GM20431 (cell line): ENCODE measurements at regions not wholly inside any gene's neighbourhood (a gene's known extent, or its start where the extent isn't known, plus 50 kb on each side); places are given as distances from the start of the nearest gene placed in this dataset.

Experiments used
- in situ Hi-C: fragments of 300-500 bp; cut with MseI, MboI; formaldehyde crosslinking; loops from one replicate; pipeline ENCODE4 v1.15.0; 2020; ENCODE audit warnings: low sequenced_read_pairs; ENCODE audit not compliant: unreplicated experiment

GRCh38 chr17:5841862-5842261, 228.3 kb upstream of the WSCD1 start:
- in situ Hi-C loops = no loop called here

DNA sequence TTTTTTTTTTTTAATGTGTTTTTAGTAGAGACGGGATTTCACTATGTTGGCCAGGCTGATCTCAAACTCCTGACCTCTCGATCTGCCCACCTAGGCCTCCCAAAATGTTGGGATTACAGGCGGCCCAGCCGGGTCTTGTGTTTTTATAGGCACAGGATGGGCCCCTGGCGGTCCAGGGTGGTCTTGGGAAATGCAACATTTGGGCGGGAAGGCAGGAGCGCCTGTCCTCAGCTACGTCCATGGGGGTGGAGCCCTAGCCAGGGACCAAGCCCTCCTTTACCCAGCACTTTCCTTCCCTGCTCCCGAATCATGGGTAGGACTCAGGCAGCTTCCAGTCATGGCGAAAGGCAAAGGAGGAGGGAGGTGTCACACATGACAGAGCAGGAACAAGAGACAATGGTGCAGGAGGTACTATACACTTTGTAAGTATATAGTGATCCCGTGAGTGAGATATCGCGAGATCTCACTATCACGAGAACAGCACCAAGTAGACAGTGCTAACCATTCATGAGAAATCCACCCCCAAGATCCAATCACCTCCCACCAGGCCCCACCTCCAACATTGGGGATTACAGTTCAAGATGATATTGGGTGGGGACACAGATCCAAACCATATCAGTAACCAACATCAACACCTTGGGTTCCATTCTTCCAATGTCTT, 226.7 kb upstream of the WSCD1 start:
- in situ Hi-C loops = no loop called here

- in situ Hi-C loops = no loop called here
These were observed 224.2 kb upstream of the WSCD1 start for GRCh38 chr17:5846001-5846400.

DNA sequence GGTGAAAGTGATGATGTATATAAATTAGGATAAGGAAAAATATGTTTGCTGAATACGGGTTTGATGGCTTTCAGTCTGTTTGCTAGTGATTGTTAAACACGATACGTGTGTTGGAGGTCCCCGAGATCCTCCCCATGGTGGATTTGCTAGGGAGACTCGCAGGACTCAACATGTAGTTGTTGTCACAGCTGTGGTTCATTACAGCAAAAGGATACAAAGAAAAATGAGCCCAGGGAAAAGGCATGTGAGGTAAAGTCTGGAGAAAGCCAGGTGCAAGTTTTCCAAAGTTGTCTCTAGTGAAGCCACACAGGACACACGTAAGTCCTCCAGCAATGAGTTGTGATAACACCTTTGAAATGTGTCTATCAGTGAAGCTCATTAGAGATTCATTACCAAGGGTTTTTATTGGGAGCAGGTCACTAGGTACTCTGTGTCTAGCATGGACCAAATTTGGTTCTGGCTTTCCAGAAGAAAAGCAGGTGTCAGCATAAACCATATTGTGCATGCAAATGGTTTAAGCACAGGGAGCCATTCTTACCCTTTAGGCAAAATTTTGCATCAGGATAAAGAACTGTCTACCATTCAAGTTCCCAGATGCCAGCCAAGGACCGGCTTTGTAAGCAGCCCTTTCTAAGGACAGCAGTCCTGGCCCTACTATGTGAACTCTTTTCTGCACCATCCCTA, 215.2 kb upstream of the WSCD1 start:
- in situ Hi-C loops = no loop called here

- in situ Hi-C loops = no loop called here
These were observed 208.9 kb upstream of the WSCD1 start for GRCh38 chr17:5861246-5861645.

- in situ Hi-C loops = no loop called here
These were observed 208.3 kb upstream of the WSCD1 start for GRCh38 chr17:5861854-5862253.

DNA sequence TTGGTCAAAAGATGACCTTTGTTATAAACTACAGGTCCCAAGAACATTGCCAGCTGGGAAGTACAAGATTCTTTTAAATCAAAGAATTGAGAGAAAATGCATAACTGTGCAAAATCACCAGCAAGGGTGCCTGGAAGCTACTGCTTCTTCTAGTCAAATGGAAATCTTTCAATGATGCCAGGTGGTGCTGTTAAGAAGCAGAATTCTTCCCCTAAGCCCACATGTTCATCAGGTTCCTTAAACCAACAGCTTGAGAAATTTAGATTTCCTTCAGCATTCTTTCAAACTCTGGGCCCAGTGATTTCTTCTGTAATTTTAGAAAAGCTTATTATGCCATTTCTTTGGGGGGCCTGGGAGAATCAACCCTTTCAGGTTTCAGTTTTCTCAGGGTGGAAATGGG, 207.8 kb upstream of the WSCD1 start:
- in situ Hi-C loops = no loop called here

DNA sequence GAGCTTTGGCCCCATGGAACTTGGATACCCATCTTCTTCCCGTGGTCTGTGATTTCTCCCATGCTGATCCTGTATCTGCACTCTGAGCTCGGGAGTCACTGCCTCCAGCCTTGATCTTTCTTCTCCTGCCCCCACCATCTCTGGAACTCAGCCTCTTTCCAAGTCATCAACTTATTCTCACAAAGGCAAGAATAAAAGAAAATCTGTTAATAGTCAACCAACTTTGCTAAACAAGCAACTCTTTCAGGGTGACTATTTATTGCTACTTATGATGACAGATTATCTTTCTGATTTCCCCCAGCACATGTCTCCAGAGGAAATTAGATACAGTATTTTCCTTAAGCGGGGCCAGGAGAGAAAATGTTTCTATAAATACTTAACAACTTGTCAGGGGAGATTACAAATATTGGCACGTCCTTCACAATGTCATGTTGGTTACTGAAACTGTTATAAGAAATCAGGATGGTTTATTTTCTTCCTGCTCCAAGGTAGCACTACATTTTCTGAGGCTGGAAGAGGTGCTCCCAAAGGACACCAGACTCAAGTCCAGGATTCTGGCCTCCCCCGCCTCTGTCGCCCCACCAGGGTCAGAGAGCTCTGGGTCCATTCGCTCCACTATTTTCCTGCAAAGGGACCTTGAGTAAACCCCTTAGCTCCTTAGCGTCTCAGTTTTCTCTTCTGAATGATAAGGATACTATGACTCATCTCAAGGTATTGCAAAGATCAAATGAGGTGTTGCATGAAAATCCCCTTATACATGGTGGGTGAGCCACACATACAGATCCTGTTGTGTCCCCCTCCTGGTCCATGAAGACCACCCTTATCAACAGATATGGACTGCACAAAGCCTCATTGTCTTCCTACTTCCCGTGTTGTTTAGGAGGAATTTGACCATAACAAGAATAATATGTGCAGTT, 205.2 kb upstream of the WSCD1 start:
- in situ Hi-C loops = no loop called here

- in situ Hi-C loops = no loop called here
These were observed 203.2 kb upstream of the WSCD1 start for GRCh38 chr17:5866978-5867377.

- in situ Hi-C loops = no loop called here
These were observed 201.0 kb upstream of the WSCD1 start for GRCh38 chr17:5869041-5869745.

DNA sequence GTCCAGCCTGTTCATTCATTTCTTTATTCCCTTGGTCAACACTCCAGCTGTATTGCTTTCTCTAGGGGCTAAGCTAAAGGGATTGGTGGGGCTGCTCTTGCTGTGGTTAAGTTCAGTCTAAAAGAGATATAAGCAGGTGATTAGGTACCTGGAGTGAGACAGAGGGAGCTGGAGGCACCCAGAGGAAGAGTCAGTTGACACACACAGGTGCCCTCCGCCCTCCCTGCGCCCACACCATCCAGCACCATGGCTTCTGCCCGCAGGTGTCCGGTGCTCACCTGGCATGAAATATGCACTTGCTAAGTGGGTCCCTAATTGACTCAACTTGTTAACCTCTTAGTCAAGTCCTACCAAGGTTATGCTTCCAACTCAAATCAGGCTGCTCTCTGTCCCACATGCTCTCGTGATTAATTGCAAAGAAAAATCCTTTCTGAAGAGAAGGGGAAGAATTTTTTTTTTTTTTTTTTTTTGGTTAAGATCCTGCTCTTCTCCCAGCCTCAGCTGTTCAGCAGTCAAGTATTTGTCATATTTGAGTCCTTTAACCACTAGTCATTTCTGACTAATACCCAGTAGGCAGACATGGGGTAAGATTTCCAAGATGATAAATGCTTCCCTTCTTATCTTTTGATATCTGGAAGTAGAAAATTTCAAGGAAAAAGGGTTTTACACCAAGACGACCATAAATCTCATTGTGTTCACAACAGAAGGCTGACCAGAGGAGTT, 199.8 kb upstream of the WSCD1 start:
- in situ Hi-C loops = no loop called here

DNA sequence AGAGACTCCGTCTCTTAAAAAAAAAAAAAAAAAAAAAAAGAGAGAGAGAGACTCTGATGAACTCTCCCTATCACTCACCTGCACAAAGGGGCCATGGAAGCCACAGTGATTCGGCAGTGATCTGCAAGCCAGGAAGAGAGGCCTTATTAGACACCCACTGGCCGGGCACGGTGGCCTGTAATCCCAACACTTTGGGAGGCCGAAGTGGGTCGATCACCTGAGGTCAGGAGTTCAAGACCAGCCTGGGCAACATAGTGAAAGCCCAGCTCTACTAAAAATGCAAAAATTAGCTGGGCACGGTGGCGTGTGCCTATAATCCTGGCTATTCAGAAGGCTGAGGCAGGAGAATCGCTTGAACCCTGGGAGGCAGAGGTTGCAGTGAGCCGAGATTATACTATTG, 198.5 kb upstream of the WSCD1 start:
- in situ Hi-C loops = no loop called here

DNA sequence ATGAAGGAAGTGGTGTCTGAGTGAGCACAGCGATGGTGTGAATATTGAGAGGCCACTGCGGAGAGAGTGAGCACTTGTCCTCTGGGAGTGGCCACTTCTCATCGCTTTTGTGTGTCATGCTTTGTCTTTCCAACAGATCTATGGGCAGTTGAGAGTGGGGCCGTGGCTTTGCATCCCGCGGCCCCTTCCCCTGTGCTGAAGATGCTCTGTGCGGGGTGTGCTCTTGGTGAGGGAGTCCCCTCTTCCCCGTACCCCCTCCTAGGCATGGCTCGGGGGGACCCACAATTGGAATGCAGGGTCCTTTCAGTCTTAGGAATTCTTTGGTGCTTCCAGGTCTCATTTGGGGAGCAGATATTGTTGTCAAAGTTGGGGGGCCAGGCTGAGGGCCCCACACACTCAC, 197.3 kb upstream of the WSCD1 start:
- in situ Hi-C loops = no loop called here

DNA sequence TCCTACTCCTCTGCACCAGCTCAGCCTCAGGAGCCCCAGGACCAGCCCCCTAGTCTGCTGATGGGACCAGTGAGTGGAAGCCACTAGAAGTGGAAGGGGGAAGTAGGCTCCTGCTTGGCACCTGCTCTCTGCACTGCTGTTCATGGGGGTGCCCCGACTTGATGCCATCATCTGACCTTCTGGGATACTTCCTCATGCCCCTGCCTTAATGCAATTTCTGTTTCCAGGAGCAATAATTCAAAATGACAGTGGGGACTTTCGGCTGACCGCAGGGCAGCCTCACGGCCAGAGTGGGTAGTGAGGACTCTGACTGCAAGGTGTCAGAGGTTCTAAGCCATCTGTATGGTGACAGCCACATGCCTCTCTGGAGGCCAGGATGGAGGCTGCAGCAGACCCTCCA, 196.4 kb upstream of the WSCD1 start:
- in situ Hi-C loops = no loop called here

GRCh38 chr17:5874486-5874885, 195.7 kb upstream of the WSCD1 start:
- in situ Hi-C loops = no loop called here

DNA sequence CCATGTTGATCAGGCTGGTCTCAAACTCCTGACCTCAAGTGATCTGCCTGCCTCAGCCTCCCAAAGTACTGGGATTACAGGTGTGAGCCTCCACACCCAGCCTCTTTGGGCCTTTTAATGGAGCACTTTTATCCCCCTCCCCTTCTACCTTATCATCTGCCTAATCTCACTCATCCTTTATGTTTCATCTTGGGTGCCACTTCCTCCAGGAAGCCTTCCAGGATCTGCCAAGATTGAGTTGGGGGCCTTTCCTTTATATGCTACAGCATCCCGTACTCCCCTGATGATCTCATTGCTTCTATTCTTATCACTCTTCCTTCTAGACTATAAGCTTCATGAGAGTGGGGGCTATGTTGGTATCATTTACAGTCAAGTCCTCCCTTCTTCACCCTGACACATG, 192.8 kb upstream of the WSCD1 start:
- in situ Hi-C loops = no loop called here

DNA sequence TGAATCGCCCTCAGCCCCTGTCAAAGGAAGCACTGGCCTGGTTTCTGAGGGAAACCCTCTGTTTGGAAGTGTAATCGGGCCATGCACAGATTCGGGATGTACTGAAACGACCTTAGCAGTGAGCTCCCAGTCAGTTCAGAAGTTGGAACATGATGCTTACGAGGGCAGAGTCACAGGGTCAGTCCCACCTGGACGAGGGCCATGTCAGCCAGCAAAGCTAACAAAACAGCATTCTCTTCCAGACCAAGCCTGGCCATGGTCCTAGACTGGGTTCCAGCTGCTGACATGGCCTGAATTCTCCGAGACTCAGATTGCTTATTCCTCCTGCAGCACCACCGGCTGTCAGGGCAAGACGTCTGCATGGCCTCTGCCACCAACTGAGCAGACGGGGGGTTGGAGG, 192.2 kb upstream of the WSCD1 start:
- in situ Hi-C loops = no loop called here

DNA sequence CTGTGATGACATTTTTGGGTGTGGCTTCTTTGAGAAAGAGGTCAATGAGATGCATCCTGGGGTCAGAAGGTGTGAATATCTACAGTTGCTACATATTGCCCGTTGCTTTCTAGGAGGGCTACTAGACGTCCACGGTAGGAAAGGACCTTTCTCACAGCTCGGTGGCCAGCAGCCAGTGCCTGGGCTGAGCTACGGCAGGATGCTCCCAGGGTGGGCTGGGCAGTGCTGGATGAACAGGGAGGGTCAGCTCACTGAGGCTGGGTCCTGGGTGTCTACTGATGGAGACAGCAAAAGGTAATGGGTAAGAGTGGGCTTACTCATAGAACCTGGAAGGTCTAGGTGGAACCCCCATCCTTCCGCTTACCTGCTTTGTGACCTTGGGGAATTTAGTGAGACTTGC, 188.3 kb upstream of the WSCD1 start:
- in situ Hi-C loops = no loop called here

GRCh38 chr17:5883775-5884665, 186.2 kb upstream of the WSCD1 start:
- in situ Hi-C loops = no loop called here
